ENCODE measurements at regions not wholly inside any gene's neighbourhood (a gene's known extent, or its start where the extent isn't known, plus 50 kb on each side); places are given as distances from the start of the nearest gene placed in this dataset.

DNA sequence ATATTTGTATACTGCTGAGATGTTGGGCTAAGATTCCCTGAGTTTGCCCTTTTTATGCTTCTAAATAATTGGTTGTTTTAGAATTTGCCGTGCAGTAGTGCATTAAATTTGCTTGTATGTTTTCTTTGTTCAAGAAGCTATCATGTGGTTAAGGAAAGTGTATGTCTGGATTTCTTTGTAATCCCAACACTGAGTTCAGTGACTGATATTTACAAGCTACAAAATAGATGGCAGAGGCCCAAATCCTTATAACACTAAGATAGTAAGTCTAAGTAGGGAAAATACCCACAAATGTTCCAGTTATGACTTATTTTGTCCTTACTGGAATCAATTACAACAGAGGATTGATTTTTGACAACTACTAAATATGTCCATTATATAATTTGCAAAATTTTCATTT lies 435.0 kb upstream of the KLF12 start:
- TF ChIP-seq, protein P1, sequence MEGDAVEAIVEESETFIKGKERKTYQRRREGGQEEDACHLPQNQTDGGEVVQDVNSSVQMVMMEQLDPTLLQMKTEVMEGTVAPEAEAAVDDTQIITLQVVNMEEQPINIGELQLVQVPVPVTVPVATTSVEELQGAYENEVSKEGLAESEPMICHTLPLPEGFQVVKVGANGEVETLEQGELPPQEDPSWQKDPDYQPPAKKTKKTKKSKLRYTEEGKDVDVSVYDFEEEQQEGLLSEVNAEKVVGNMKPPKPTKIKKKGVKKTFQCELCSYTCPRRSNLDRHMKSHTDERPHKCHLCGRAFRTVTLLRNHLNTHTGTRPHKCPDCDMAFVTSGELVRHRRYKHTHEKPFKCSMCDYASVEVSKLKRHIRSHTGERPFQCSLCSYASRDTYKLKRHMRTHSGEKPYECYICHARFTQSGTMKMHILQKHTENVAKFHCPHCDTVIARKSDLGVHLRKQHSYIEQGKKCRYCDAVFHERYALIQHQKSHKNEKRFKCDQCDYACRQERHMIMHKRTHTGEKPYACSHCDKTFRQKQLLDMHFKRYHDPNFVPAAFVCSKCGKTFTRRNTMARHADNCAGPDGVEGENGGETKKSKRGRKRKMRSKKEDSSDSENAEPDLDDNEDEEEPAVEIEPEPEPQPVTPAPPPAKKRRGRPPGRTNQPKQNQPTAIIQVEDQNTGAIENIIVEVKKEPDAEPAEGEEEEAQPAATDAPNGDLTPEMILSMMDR (IDR thresholded peaks at IDR 0.05), result no peak
- no peak for TF ChIP-seq TCF7L2 (IDR thresholded peaks at IDR 0.05; ENCODE audit: low read depth, low read length)

Data from Panc1 (cell line).